Limb (tissue), 2 donors: ENCODE measurements at regions not wholly inside any gene's neighbourhood (a gene's known extent, or its start where the extent isn't known, plus 50 kb on each side); places are given as distances from the start of the nearest gene placed in this dataset.

Experiments used
- DNase-seq, 2 donors: peaks; one replicate each; pipeline ENCODE4 v3.0.0-alpha.2; 2016; ENCODE audit errors: extremely low spot score in 2 of 2

DNA sequence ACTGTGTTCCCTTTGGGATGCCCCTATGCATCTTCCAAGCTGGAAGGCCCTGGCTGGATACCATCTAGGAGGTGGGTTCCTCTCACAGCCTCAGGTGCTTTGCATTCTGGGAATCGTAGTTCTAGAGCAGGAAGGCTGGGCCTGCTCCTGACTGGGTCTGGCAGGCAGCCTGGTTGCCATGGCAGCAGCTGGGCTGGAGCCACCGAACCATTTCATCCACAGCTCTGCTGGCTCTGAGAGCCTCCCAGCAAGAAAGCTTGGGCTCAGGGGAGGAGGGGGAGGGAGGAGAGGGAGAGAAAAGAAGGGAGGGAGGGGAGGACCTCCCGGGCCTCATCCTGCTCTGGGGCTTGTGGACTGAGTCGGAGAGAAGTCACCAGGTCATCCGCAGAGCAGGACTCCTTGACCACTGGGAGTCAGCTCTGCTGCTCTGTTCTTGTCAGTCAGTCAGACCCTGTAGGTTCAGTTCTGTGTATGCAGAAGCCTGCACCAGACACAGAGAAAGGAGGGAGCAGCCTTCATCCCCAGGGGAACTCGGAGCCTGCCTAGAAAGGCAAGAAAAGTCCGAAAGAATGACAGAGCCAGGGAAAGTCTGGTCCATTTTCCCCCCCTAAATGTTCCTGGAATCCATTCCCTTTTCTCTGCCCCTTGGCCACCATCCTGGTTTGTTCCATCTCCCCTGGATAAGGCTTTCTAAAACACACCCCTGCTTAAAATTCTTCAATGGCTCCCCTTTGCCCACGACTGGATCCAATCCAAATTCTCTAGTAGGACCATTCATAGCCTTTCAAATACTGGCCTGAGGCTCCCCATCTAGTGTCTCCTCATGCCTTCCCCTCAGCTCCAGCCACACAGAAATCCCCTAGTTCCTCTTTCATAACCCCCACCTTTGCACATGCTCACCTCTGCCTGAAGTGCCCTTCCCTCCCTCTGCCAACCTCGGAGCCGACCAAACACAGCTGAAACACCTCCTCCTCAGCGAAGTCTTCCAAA is 65.4 kb upstream of the ARAP3 start:
- DNase-seq = peak; percentile 13 to 92

- no peak for DNase-seq
Observed at GRCh38 chr5:141746395-141746794, 64.4 kb upstream of the ARAP3 start.

- DNase-seq = no peak
Observed at GRCh38 chr5:141745390-141745789, 63.4 kb upstream of the ARAP3 start.

GRCh38 chr5:141743866-141744272 is 61.8 kb upstream of the ARAP3 start:
- DNase-seq = no peak

DNA sequence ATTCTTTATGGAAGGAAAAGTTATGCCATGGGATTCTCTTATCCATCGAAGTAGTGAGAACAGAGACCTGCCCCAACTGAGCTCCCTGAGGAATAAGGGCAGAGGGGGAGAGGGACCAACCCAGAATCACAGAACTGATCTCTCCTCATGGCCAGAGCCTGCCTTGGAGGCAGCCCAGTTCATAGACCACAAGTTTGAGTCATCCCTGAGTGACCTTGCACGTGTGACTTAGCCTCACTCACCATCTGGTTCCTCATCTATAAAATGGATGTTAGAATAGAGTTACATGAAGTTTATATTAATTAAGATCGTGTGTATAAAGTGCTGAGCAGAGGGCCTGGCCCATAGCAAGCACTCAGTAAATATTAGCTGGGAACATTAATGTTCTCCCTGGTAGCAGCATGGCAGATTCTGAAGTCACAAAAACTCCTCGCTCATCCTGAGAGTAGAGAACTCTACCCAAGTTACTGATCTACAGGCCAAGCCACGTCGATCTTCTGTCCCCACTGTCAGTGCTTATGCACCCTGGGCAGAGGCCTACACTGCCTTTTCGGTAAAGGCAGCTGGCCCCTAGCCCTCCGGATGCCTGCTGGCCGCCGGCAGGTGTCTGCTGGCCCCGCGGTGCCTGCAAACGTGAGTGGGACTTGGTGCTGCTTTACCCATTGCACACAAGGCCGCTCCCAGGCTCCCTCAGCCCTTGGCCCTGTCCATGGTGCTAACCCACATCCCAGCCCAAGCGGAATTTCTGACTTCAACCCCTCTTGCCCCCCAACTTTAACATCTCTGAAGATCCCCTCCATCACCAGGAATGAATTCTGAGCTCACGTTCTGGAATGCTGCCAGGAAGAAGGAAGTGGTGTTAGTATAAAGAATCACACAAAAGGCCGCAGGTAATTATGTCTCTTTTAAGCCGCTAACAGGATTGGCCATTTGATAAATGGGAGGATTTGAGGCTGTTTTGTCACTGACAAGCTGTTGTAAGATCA is 61.1 kb upstream of the ARAP3 start:
- DNase-seq = peak in 1 of 2 donors; percentile 73

DNA sequence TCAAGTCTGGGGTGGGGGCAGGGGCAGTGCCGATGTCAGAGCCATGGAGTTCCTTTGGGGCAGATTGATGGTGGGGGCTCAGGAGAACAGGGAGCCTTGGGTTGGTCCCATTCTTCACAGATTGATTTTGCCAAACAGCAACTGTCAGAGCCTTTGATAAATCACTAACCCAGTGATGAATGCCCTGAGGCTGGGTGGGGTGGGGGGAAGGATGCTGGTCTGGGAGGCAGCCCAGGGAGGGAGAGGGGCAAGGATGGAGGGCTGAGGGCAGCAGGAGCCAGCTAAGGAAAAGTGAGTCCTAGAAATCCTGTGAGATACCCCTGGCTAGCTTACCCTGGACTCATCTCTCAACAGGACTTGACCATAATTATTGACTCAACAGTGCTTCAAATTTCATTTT is 60.1 kb upstream of the ARAP3 start:
- DNase-seq = no peak

- no peak for DNase-seq
Observed at GRCh38 chr5:141740885-141741284, 58.9 kb upstream of the ARAP3 start.

DNA sequence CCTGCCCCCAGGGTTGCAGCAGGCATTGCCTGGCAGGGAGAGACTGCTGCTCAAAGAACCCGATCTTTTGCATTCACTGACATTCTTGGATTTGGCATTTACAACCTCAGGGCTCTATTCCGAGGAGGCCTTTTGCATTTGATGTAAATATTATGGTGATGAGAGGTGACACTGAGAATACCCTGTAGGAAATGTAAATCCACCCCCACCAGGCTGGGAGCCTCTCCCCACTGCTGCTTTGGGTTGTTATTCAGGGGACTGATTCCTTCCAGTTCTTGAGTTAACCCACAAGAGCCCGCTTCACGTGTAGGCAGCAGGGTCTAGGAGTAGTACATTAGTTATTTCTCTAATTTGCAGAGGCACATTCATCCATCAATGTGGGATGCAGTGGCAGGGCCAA is 55.5 kb upstream of the ARAP3 start:
- no peak for DNase-seq

DNA sequence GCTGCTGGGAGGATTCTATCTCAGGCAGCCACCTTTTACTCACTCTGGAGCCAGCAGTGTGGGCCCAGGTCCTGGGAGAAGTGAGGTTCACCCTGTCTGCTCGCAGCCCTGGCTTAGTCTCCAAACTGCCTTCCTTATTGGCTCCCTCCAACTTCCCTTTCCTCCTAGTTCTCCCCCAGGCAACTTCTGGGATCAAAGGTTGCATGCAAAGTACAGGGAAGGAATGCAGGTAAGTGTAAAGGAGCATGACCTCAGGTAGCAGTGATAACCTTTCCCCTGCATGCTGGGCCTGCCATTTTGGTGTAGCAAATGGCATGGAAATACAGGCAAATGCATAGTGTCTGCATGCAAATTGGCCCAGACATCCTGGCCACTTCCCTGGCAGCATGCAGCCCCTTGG is 53.8 kb upstream of the ARAP3 start:
- DNase-seq = no peak

DNA sequence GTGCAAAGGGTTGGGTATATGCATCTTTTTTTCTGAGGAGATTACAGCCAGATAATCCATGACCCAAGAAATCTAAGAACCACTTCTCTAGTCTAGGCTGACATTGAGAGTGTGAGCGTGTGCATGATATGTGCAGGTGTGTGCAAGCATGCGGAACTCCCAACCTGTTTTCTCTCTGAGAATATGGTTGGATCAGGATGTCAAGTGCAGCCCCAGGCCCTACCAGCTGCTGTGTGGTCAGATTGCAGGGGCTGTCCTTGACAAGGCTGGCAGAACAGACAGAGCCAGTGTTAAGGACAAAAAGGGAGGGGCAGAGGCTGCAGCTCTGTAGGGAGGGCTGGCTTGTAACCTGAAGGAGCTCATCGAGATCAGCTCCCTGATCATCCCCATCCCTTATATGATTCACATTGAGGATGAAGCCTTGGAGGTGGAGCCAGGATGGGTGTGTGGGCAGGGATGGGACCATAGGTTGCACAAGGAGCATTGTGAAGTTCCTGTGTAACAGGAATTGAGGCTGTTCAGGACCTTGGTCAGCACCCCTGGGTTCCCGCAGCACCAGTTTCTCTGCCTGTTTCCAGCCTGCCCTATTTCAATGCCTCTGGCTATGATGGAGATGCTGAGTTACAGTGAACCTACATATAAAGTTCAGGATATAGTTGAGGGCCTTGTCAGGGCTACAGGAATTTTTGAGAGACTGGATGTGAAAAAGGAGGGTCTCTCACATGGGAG is 52.6 kb upstream of the ARAP3 start:
- peak; percentile 48 to 73 for DNase-seq

- DNase-seq = no peak
Observed at GRCh38 chr5:141733198-141733597, 51.2 kb upstream of the ARAP3 start.

DNA sequence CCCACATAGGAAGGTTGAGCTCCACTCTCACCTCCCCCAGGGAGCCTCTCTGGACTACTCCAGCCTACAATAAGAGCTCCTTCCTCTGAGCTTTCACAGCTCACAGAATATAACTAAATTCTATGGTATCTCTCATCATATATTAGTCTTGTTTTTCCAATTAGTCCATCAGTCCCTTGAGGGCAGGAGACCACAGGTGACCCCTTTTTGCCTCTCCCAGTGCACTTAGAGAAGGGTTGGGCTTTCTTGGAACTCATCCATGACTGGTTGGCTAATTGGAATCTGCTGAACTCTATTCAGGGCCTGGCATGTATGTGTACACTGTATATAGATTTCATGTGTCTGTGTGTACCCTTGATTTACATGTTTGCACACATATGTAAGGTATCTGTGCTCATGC is 50.4 kb upstream of the ARAP3 start:
- DNase-seq = no peak
